CD14-positive monocyte (primary cell): ENCODE measurements at regions not wholly inside any gene's neighbourhood (a gene's known extent, or its start where the extent isn't known, plus 50 kb on each side); places are given as distances from the start of the nearest gene placed in this dataset.
A peak's percentile ranks its signal among the peaks of the same experiment; 100 is the strongest.

ENCODE experiments used
- DNase-seq, 3 donors: peaks; one replicate each; pipeline ENCODE4 v3.0.0-alpha.2; 2011 to 2022
- H2AFZ ChIP-seq: 2 replicates; pipeline ENCODE4 v1.6.0; 2012; ENCODE audit warnings: mild to moderate bottlenecking, low read depth, low read length, inconsistent platforms; ENCODE audit not compliant: insufficient read depth, poor library complexity, severe bottlenecking
- H3K27ac ChIP-seq, 2 donors: 1 replicate in 1 of 2; 2 replicates in 1 of 2; pipeline ENCODE4 v1.5.1; 2012 to 2013; ENCODE audit warnings: low read length in 2 of 2, control low read depth in 1 of 2, inconsistent platforms in 1 of 2, low read depth in 1 of 2, mild to moderate bottlenecking in 1 of 2
- H3K27me3 ChIP-seq, 2 donors: one replicate each; pipeline versions ENCODE4 v1.6.0 to v1.6.1; 2011 to 2013; ENCODE audit warnings: low read length in 2 of 2; ENCODE audit not compliant: control insufficient read depth in 2 of 2, insufficient read depth in 2 of 2
- H3K36me3 ChIP-seq, 2 donors: replicated peaks in 1 of 2; 1 replicate in 1 of 2; 2 replicates in 1 of 2; pipeline versions ENCODE4 v1.5.1 to v1.6.1; 2012 to 2013; ENCODE audit warnings: low read length in 2 of 2, control low read depth in 1 of 2, inconsistent platforms in 1 of 2, mild to moderate bottlenecking in 1 of 2; ENCODE audit not compliant: insufficient read depth in 2 of 2, control insufficient read depth in 1 of 2
- H3K4me1 ChIP-seq, 2 donors: 1 replicate in 1 of 2; 2 replicates in 1 of 2; pipeline versions ENCODE4 v1.5.1 to v1.6.1; 2012 to 2013; ENCODE audit warnings: low read length in 2 of 2, control low read depth in 1 of 2, inconsistent platforms in 1 of 2, mild to moderate bottlenecking in 1 of 2, moderate library complexity in 1 of 2; ENCODE audit not compliant: insufficient read depth in 2 of 2, control insufficient read depth in 1 of 2
- H3K4me2 ChIP-seq: replicated peaks from 2 replicates; pipeline ENCODE3; 2012; ENCODE audit warnings: low read length, moderate library complexity, mild to moderate bottlenecking; ENCODE audit not compliant: poor library complexity, severe bottlenecking; ENCODE audit errors: extremely low read depth
- H3K4me3 ChIP-seq, 3 experiments: fragments of 200-600 bp in 1 of 3; sonication (generic) in 1 of 3; replicated peaks in 1 of 3; 1 replicate in 2 of 3; 2 replicates in 1 of 3; pipeline ENCODE4 v1.5.1; 2011 to 2013; ENCODE audit warnings: low read length in 3 of 3, mild to moderate bottlenecking in 3 of 3, control low read depth in 2 of 3, low read depth in 2 of 3, inconsistent platforms in 1 of 3, moderate library complexity in 1 of 3
- H3K79me2 ChIP-seq: 2 replicates; pipeline ENCODE4 v1.6.0; 2012; ENCODE audit warnings: mild to moderate bottlenecking, control low read depth, inconsistent platforms, low read length, moderate library complexity; ENCODE audit not compliant: insufficient read depth
- H3K9ac ChIP-seq: 2 replicates; pipeline ENCODE4 v1.6.0; 2017; ENCODE audit warnings: low read length, mild to moderate bottlenecking; ENCODE audit not compliant: insufficient read depth, poor library complexity, severe bottlenecking
- H3K9me3 ChIP-seq, 2 donors: replicated peaks in 1 of 2; 1 replicate in 1 of 2; 2 replicates in 1 of 2; pipeline versions ENCODE4 v1.5.1 to v1.6.1; 2012 to 2013; ENCODE audit warnings: low read length in 2 of 2, control low read depth in 1 of 2; ENCODE audit not compliant: control insufficient read depth in 1 of 2, insufficient read depth in 1 of 2
- H4K20me1 ChIP-seq: 2 replicates; pipeline ENCODE4 v1.6.0; 2012; ENCODE audit warnings: mild to moderate bottlenecking, low read length, control low read depth, moderate library complexity; ENCODE audit not compliant: insufficient read depth
- H3K27ac Mint-ChIP-seq, 7 donors: one replicate each; pipeline ENCODE4 v1.8.0; 2020; ENCODE audit warnings: mild to moderate bottlenecking in 7 of 7, mixed read lengths in 7 of 7, moderate library complexity in 6 of 7, inconsistent platforms in 2 of 7
- H3K27me3 Mint-ChIP-seq, 3 donors: one replicate each; pipeline ENCODE4 v1.8.0; 2021 to 2022; ENCODE audit warnings: low read depth in 3 of 3, mild to moderate bottlenecking in 3 of 3, mixed read lengths in 3 of 3, moderate library complexity in 3 of 3, inconsistent platforms in 1 of 3
- H3K36me3 Mint-ChIP-seq, 2 donors: one replicate each; pipeline ENCODE4 v1.8.0; 2020; ENCODE audit warnings: mixed read lengths in 2 of 2, inconsistent platforms in 1 of 2, mild to moderate bottlenecking in 1 of 2
- H3K4me1 Mint-ChIP-seq: one replicate; pipeline ENCODE4 v1.8.0; 2020; ENCODE audit warnings: mild to moderate bottlenecking, mixed read lengths
- H3K4me3 Mint-ChIP-seq, 2 donors: one replicate each; pipeline ENCODE4 v1.8.0; 2020; ENCODE audit warnings: mild to moderate bottlenecking in 2 of 2, mixed read lengths in 2 of 2, moderate library complexity in 1 of 2
- H3K9me3 Mint-ChIP-seq, 7 donors: one replicate each; pipeline ENCODE4 v1.8.0; 2020 to 2022; ENCODE audit warnings: mixed read lengths in 7 of 7, mild to moderate bottlenecking in 6 of 7, moderate library complexity in 6 of 7, inconsistent platforms in 2 of 7
- WGBS: methylation state at CpG from one replicate; pipeline ENCODE4 v1.1.5; 2013; ENCODE audit warnings: missing lambda C conversion rate; ENCODE audit not compliant: insufficient coverage; 5-methylcytosine and 5-hydroxymethylcytosine counted together
- intact Hi-C, 2 donors: fragments of 100-400 bp; cut with micrococcal nuclease; formaldehyde crosslinking; loops; one replicate each; pipeline versions ENCODE4 v1.15.0 to v1.15.1; 2023
- TF ChIP-seq, protein P1 (sequence below): fragments of 200-600 bp; IDR thresholded peaks from one replicate; pipeline ENCODE4 v1.8.0; 2022; ENCODE audit warnings: antibody characterized with exemption, mild to moderate bottlenecking

DNA sequence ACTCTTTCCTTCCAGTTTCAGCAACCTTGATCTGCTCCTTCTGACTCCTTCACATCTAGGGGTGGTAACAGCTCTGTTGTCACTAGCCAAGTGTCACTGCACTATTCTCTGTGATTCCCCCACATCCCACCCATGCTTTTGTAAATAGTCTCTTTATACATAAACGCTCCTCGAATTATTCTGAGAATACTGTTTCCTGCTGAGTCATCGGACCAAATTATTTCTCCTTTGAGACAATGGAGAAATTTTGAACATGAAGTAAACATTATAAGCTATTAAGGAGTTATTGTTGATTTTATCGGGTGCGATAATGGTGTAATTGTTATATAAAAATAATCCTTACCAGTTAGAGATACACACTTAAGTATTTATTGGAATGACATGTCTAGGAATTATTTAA is 245.1 kb upstream of the RPS6KA3 start:
- no CpG with 5 or more reads among the region's 5 CpGs for WGBS
- no peak overlapping the region for H3K9ac ChIP-seq
- H3K4me1 ChIP-seq: peaks cover 22 to 26% of the 10 kb centered on the region in 2 donors
- H3K9me3 ChIP-seq: no peaks in the 10 kb centered on the region
- peak overlapping the region in 1 of 7 donors; percentile 78 for H3K27ac Mint-ChIP-seq
- peaks cover 30% of the 10 kb centered on the region for H3K4me1 Mint-ChIP-seq
- no peak overlapping the region for H3K4me3 Mint-ChIP-seq
- no peak overlapping the region for H3K4me2 ChIP-seq
- no peak for DNase-seq
- peaks cover 0 to 2% (median 2%) of the 10 kb centered on the region in 3 donors for H3K27me3 Mint-ChIP-seq
- TF ChIP-seq, protein P1, sequence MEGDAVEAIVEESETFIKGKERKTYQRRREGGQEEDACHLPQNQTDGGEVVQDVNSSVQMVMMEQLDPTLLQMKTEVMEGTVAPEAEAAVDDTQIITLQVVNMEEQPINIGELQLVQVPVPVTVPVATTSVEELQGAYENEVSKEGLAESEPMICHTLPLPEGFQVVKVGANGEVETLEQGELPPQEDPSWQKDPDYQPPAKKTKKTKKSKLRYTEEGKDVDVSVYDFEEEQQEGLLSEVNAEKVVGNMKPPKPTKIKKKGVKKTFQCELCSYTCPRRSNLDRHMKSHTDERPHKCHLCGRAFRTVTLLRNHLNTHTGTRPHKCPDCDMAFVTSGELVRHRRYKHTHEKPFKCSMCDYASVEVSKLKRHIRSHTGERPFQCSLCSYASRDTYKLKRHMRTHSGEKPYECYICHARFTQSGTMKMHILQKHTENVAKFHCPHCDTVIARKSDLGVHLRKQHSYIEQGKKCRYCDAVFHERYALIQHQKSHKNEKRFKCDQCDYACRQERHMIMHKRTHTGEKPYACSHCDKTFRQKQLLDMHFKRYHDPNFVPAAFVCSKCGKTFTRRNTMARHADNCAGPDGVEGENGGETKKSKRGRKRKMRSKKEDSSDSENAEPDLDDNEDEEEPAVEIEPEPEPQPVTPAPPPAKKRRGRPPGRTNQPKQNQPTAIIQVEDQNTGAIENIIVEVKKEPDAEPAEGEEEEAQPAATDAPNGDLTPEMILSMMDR: no peak
- H3K27ac ChIP-seq: no peak overlapping the region
- H2AFZ ChIP-seq: no peak overlapping the region
- no peaks in the 10 kb centered on the region for H3K36me3 ChIP-seq
- H3K4me3 ChIP-seq: no peak overlapping the region
- H3K79me2 ChIP-seq: no peaks in the 10 kb centered on the region
- intact Hi-C loops: no loop called here
- H3K36me3 Mint-ChIP-seq: peaks cover 0 to 2% of the 10 kb centered on the region in 2 donors
- no peaks in the 10 kb centered on the region for H4K20me1 ChIP-seq
- H3K9me3 Mint-ChIP-seq: peaks cover 0 to 6% (median 2%) of the 10 kb centered on the region in 7 donors
- H3K27me3 ChIP-seq: no peaks in the 10 kb centered on the region

DNA sequence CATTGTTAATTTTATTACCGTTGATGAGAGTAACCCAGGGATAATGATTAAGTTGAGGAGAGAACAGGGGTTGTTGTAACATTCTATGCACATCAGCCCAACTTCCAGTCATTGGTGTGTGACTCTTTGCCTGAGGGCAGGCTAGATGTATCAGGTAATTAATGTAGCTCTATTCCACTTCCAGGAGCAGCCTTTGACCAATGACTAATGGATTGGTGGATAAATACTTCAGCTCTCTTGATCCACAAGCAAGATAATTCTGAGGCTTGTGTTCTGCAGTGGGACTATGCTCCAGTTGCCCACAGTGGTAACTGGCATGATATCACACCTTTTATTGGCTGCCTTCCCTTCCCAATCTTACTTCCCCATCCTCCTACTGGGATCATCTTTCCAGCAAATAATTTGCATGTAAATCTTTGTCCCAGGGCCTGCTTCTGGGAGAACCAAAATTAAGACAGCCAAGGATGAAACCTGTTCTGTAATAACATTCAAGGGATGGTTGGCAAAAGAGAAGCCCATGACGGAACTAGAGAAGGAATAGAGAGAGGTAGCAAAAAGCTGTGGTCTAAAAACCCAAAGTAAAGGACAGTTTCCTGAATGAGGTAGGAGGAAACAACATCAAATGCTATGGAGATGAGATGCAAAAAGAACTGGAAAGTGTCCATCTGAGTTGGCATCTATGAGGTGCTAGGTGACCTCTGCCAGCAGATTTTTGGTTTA is 241.4 kb upstream of the RPS6KA3 start:
- no peak overlapping the region for H2AFZ ChIP-seq
- TF ChIP-seq, protein P1: no peak
- no peaks in the 10 kb centered on the region for H3K79me2 ChIP-seq
- no peaks in the 10 kb centered on the region for H4K20me1 ChIP-seq
- H3K4me1 ChIP-seq: no peaks in the 10 kb centered on the region
- no peaks in the 10 kb centered on the region for H3K36me3 Mint-ChIP-seq
- no peaks in the 10 kb centered on the region for H3K9me3 ChIP-seq
- intact Hi-C loops: no loop called here
- H3K27me3 Mint-ChIP-seq: peaks cover 0 to 2% (median 0%) of the 10 kb centered on the region in 3 donors
- no peak overlapping the region for H3K4me2 ChIP-seq
- no peaks in the 10 kb centered on the region for H3K27me3 ChIP-seq
- H3K4me1 Mint-ChIP-seq: peaks cover 6% of the 10 kb centered on the region
- no peak overlapping the region for H3K27ac Mint-ChIP-seq
- no peak overlapping the region for H3K4me3 Mint-ChIP-seq
- 100% methylated on average over 1 of the region's 2 CpGs for WGBS
- H3K9ac ChIP-seq: no peak overlapping the region
- no peaks in the 10 kb centered on the region for H3K36me3 ChIP-seq
- peaks cover 0 to 3% (median 0%) of the 10 kb centered on the region in 7 donors for H3K9me3 Mint-ChIP-seq
- H3K27ac ChIP-seq: no peak overlapping the region
- no peak overlapping the region for H3K4me3 ChIP-seq
- no peak for DNase-seq
